Activated CD4-positive, alpha-beta T cell treated with anti-CD3 and anti-CD28 coated beads, Interleukin-2, amount 50 U/mL, for 16 hours (primary cell): ENCODE measurements at regions not wholly inside any gene's neighbourhood (a gene's known extent, or its start where the extent isn't known, plus 50 kb on each side); places are given as distances from the start of the nearest gene placed in this dataset.

ENCODE experiments used
- DNase-seq: peaks from one replicate; pipeline ENCODE4 v3.0.0-alpha.2; 2020

DNA sequence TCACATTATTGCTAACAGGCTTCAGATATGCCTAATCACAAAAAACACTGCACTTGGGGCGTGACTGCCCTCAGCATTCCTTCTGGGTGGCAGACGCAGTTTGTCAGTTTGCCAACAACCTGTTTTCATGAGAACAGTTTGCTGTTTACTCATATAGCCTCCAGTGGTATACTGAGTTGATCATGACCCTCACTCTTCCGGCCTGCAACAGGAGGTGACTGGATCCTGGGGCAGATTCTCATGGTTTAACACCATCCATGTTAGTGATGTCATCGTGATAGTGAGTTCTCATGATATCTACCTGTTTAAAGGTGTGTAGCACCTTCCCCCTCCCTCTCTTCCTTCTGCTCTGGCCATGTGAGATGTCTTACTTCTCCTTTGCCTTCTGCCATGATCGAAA, 555.2 kb downstream of the PLPP3 start:
- DNase-seq: no peak

GRCh38 chr1:56019922-56020321, 559.4 kb downstream of the PLPP3 start:
- DNase-seq: no peak

- no peak for DNase-seq
Observed at GRCh38 chr1:56019472-56019871, 559.9 kb downstream of the PLPP3 start.

GRCh38 chr1:56017336-56017735, 562.0 kb downstream of the PLPP3 start:
- no peak for DNase-seq

- no peak for DNase-seq
Observed at GRCh38 chr1:56003846-56004245, 575.5 kb downstream of the PLPP3 start.

GRCh38 chr1:56002231-56002630, 577.1 kb downstream of the PLPP3 start:
- no peak for DNase-seq

DNA sequence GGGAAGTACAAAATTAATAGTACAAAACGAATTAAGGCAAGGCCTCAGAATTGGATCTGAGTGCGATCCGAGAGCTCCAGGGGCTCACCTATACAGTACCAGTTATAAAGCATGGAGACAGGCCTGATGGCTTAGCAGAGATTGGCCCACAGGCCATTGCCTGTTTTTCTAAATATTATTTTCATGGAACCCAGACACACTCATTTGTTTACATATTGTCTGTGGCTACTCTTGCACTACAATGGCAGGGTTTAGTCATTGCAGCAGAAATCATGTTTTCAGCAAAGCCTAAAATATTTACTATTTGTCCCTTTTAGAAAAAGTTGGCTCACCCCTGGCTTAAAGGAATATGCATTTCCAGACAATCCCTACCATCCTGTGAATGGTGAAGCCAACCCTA, 578.9 kb downstream of the PLPP3 start:
- DNase-seq: no peak

DNA sequence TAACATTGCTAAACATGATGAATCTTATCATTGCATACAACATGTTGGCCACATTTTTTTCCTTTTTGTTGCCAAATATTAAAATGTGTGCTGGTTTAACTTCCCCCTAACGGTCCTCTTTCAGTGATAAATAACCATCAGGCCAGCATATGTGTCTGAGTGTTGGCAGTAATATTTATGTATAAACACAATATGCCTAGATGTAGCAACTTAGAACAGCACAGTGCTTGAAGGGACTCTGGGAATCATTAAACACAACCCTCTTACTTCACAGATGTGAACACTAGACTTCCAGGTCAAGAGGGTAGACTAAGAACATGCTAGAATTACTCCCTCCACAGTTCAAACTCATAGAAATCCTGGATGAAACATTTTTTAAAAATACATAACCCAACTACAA, 581.8 kb downstream of the PLPP3 start:
- DNase-seq: no peak

DNA sequence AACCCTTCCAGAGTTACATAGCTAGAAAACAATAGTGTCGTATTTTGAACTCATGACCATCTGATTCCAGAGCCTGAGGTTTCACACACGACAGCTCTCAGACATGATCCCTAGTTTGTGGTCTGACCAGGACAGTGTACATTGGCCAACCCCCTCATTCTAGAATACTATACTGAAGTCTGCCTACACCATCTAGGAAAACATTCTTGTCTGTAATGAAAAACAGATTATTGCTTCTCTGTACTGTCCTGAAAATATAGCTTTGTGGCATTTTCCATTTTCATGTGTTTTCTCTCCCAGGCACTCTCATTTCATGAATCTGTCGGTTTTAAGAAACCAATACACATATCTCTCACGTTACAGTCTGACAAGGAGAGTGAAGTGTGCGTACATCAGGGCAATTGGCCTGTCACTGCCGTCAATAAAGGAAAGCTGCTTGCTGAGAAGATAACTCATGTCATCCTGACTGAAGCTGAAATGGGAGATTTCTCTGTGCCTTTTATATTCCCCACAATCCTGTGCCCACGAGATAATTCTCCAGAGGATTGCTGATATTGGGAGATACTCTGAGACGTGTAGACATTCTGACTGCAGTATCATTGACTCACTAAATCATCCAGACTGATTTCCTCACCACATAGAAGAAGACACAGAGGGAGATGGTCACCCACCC, 585.6 kb downstream of the PLPP3 start:
- no peak for DNase-seq

DNA sequence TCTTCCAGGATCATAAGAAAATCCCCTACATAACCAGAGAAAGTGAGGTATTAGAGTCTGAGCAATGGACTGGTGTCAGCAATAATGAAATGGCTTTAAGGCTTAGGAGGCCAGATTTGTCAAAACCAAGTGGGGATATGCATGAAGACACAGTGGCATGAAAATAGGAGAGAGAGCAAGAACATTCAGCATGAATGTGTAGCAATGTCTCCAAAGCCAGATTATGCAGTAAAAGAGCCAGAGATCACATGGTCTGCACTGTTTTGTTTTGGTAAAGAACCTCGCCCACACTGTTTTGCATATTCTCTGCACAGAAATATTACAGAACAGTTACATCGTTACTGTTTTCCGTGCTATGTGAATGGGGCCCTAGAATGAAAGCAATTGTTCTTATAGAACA, 589.4 kb downstream of the PLPP3 start:
- DNase-seq: no peak

GRCh38 chr1:55988963-55989452, 590.4 kb downstream of the PLPP3 start:
- no peak for DNase-seq

DNA sequence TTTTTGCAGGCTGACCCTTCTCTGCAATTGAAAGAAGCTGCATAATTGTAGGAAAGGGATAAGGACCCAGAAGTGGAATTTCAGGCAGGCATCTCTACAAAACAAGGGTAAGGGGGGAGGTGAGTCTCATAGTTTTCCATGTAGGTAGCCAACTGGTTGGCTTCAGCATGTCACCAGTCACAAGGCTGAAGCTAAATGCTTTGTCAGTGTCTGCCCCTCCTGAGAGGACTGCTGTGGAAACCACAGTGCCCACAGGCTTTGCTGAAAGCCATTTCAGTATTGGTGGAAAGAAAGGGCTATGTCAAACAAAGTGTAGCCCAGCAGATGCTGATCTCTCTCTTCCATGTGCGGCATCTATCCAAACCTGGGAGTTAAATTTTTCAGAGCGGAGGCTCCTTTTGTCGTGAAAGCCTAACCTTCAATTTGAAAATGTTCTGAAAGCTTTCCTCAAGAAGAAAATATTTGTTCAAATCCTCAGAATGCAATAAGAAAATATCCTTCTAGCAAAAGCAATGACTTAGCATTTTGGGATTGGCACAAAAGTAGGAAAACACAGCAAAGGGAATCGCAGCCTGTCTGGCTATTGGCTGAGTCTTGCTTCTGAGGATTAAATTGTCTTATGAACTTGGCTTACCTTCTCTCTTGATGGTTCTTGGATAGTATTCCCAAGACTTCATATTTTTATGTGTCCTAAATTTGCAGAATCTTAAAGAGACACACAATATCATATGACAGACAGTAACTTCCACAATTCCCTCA, 591.7 kb downstream of the PLPP3 start:
- DNase-seq: no peak

DNA sequence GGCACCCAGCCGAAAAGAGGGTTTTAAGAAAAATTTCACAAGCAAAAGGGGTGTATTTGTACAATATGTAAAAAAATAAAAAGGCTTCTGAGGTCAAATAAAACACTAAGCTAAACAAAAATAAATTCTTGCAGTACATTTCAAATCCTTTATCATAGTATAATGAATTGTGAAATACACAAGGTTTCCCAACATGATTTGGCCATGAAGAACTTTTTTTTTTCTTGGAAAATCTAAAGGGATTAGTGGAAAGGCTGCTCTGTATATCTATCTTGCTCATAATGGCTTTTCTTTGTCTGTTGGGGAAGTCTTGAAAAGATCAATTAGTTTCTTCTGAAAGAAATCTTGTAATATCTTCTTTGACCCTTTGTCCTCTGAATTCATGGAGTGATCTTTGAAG, 593.4 kb downstream of the PLPP3 start:
- no peak for DNase-seq

DNA sequence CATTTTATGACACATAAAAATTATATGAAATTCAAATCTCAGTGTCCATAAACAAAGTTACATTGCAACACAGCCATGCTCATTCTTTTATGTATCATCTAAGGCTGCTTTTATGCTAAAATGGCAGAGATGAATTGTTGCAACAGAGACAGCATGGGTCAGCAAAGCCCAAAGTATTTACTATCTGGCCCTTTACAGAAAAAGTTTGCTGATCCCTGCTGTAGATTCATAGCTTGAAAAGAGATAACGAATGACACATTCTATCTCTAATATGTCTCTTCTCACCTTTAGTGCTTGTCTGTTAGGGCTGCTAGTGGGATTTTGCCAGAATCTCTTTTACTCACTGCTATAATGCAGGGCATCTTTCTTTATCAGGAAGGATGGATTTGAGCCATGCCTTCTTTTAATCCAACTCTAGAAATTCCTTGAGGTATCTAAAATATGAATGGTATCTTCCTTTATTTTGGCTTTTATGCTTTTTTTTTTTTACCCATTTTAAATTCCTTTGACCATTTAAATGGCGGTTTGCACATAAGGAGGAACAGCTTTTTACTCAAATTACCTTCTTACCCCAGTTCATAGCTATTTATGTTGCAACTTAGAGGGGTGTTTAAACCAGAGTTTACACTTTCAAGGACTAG, 598.2 kb downstream of the PLPP3 start:
- DNase-seq: no peak

DNA sequence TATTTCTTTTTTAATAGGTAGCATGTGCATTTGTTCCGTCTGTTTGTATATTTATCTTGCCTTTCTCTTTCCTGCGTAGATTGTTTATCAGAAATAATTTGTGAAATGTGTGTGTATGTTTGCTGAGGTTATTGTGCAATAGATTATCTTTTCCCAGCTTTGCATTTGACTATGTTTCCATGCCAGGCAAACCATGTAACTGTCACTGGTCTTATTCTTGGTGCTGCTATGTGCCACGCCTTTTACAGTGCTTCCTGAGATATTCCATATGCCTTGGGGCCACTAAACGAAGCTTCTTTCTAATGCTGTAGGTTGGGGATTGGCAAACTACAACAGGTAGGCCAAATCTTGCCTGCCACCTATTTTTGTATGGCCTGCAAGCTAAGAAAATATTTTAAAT, 598.8 kb downstream of the PLPP3 start:
- DNase-seq: no peak

- DNase-seq: no peak
Observed at GRCh38 chr1:55974714-55975441, 604.5 kb downstream of the PLPP3 start.

- DNase-seq: no peak
Observed at GRCh38 chr1:55970526-55971110, 608.7 kb downstream of the PLPP3 start.

DNA sequence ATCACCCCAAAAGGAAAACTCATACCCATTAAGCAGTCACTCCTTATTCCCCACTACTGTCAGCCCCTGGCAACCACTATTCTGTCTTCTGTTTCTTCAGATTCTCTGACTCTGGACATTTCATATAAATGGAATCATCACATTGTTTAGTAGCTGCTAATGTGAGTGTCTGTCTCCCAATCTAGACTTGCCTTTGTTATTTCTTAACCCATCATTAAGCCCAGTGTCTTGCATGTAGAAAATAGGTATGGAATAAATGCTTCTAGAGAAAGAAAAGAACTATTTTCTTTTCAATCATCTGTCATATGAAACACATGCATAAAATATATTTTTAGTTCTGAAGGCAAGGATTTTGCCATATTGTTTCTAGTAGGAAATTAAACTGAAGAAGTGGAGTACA, 610.0 kb downstream of the PLPP3 start:
- DNase-seq: no peak

GRCh38 chr1:55968661-55969060, 610.7 kb downstream of the PLPP3 start:
- no peak for DNase-seq

- no peak for DNase-seq
Observed at GRCh38 chr1:55965981-55966461, 613.3 kb downstream of the PLPP3 start.

- no peak for DNase-seq
Observed at GRCh38 chr1:55962472-55962871, 616.9 kb downstream of the PLPP3 start.

- DNase-seq: no peak
Observed at GRCh38 chr1:55959136-55959548, 620.2 kb downstream of the PLPP3 start.

DNA sequence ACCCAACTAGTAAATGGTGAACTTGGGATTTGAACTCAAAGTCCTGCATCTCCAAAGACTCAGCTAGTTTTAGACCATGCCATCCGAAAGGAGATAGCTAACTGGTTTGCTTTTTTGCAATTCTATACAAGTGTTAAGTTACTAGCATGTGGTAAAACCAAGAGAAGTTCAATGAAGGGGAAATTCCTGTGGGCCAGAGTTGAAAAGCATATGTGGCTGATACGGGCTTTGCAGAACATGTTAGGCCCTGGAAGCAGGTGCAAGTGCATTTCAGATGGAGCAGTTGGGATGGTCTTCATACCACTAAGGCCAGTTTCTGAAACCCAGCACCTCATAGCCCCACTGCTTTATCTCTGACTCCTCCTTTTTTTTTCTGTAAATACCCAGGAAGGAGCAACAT, 620.9 kb downstream of the PLPP3 start:
- DNase-seq: no peak
